AG04449 (cell line): ENCODE measurements at regions not wholly inside any gene's neighbourhood (a gene's known extent, or its start where the extent isn't known, plus 50 kb on each side); places are given as distances from the start of the nearest gene placed in this dataset.
"Not testable (repeated sequence)": the region's sequence is repeated elsewhere in the genome, so short reads cannot be mapped to it uniquely, and the experiment has no call there.

Experiments used
- CTCF ChIA-PET: fragments of 350-600 bp; formaldehyde crosslinking; extraction: SDS; loops from one replicate; lab custom pipeline; 2021; ENCODE audit warnings: antibody characterized with exemption; lab: Yijun Ruan, JAX
- POLR2A ChIA-PET: fragments of 400-600, 350-600 bp; formaldehyde crosslinking; extraction: SDS; loops from one replicate; lab custom pipeline; 2020; ENCODE audit warnings: antibody characterized with exemption, inconsistent platforms; lab: Yijun Ruan, JAX
- DNase-seq: peaks from one replicate; pipeline ENCODE4 v3.0.0-alpha.2; 2010; ENCODE audit warnings: low read depth, low spot score
- H3K4me3 ChIP-seq: 2 replicates; pipeline ENCODE4 v1.5.1; 2011; ENCODE audit warnings: low read depth, mild to moderate bottlenecking, control low read depth, low read length
- CTCF ChIP-seq: IDR thresholded peaks from one replicate; pipeline ENCODE4 v1.5.1; 2011; ENCODE audit warnings: mild to moderate bottlenecking, moderate library complexity, low read length, control low read depth, inconsistent platforms; ENCODE audit not compliant: insufficient read depth; ENCODE audit errors: missing control alignments

DNA sequence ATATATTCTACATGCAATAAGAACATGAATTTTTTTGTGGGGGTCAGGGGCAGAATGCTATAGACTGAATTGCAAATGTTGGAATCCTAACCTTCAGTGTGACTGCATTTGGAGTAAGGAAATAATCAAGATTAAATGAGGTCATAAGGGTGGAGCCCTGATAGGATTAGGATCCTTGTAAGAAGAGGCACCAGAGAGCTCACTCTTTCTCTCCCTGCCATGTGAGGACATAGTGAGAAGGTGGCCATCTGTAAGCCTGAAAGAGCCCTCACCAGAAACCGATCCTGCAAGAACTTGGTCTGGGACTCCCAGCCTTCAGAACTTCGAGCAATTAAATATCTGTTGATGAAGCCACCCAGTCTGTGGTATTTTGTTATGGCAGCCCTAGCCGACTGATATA lies 70.3 kb upstream of the SOX13 start:
- no peak for TF ChIP-seq CTCF

DNA sequence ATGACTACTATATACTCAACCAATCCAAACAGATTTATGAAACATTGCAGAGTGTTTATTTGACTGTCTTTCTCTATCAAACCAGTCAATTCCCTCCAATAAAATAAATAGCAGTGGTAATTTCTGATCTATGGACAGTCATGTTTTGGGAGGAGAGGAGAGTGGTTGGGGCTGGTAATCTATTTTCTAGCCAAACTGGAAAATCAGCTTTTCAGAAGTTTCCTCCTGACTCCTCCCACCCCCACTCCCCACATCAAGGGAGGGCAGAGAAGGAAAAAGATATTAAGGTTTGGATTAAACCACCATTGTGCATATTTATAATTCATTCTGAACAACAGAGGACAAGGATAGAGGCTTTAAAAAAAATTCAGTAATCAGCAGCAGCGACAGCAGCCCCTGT lies 69.4 kb upstream of the SOX13 start:
- TF ChIP-seq CTCF = no peak
- CTCF ChIA-PET = no interaction called here
- POLR2A ChIA-PET = no interaction called here

More for the DNA sequence above, 70.3 kb upstream of the SOX13 start:
- DNase-seq = no peak
- CTCF ChIA-PET = no interaction called here
- no peak overlapping the region for H3K4me3 ChIP-seq
- POLR2A ChIA-PET = no interaction called here

GRCh38 chr1:204011426-204011825 lies 61.5 kb upstream of the SOX13 start:
- no peak for DNase-seq
- ChIA-PET POLR2A (no interaction called here), CTCF (no interaction called here)
- no peak for TF ChIP-seq CTCF
- no peak overlapping the region for H3K4me3 ChIP-seq

More for the DNA sequence above, 69.4 kb upstream of the SOX13 start:
- no peak for DNase-seq
- H3K4me3 ChIP-seq = no peak overlapping the region

DNA sequence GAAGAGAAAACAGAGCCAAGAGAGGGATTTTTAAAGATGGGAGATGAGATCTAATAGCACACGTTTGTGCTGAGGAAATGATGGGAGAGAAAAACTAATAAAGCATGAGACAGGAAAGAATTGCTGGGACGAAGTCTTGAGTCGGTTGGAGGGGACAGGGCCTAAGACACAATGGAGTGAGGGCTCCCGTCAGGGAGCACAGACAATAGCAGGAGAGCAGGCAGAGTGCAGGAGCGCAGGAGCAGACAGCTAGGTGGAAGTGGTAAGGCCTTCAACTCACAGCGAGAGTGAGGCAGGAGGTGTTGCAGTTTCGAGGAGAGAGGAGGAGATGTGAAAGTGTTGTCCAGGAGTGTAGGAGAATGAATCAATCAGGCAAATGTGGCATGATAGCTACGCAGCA lies 59.9 kb upstream of the SOX13 start:
- no peak overlapping the region for H3K4me3 ChIP-seq
- no peak for TF ChIP-seq CTCF
- ChIA-PET POLR2A (no interaction called here), CTCF (no interaction called here)
- no peak for DNase-seq

- TF ChIP-seq CTCF = no peak
- H3K4me3 ChIP-seq = no peak overlapping the region
- POLR2A ChIA-PET = no interaction called here
- CTCF ChIA-PET = no interaction called here
- no peak for DNase-seq
Observed at GRCh38 chr1:204014336-204014735, 58.6 kb upstream of the SOX13 start.

GRCh38 chr1:204014961-204015360 lies 58.0 kb upstream of the SOX13 start:
- CTCF ChIA-PET = not testable (repeated sequence)

GRCh38 chr1:204017032-204017431 lies 55.9 kb upstream of the SOX13 start:
- CTCF ChIA-PET = interaction anchor here (1.3 kb wide), 1 partner anchor 9 kb away, joined by 3 read pairs; no protein-coding TSS in a partner anchor
- POLR2A ChIA-PET = no interaction called here
- DNase-seq = no peak
- no peak for TF ChIP-seq CTCF
- H3K4me3 ChIP-seq = no peak overlapping the region

More at GRCh38 chr1:204014961-204015360, 58.0 kb upstream of the SOX13 start:
- POLR2A ChIA-PET, DNase-seq, H3K4me3 ChIP-seq: not testable (repeated sequence)
